PFSK-1 (cell line): ENCODE measurements at regions not wholly inside any gene's neighbourhood (a gene's known extent, or its start where the extent isn't known, plus 50 kb on each side); places are given as distances from the start of the nearest gene placed in this dataset.

ENCODE experiments used
- FOXP2 ChIP-seq: optimal IDR thresholded peaks from 2 replicates; pipeline ENCODE3; 2011; ENCODE audit warnings: borderline replicate concordance, control low read depth, inconsistent platforms; ENCODE audit not compliant: insufficient read depth; ENCODE audit errors: extremely low read length, extremely low read depth
- POLR2AphosphoS5 ChIP-seq: IDR thresholded peaks from 2 replicates; pipeline ENCODE4 v1.6.1; 2012; ENCODE audit warnings: low read depth, mild to moderate bottlenecking, control low read depth, low read length, moderate library complexity
- TAF1 ChIP-seq: IDR thresholded peaks from 2 replicates; pipeline ENCODE4 v1.6.1; 2012; ENCODE audit warnings: low read length, control low read depth, borderline replicate concordance; ENCODE audit not compliant: insufficient read depth

- TF ChIP-seq TAF1: no peak
- no peak for TF ChIP-seq FOXP2
- TF ChIP-seq POLR2AphosphoS5: no peak
Measured at GRCh38 chr4:32435308-32435707, 1715.1 kb downstream of the PCDH7 start.
